Sciatic nerve (tissue), 2 donors: ENCODE measurements at regions not wholly inside any gene's neighbourhood (a gene's known extent, or its start where the extent isn't known, plus 50 kb on each side); places are given as distances from the start of the nearest gene placed in this dataset.

ENCODE experiments used
- ATAC-seq: fragments of 200-7000 bp; cut with Tn5 transposase; one replicate; pipeline ENCODE4 v1.9.1; 2020; ENCODE audit warnings: mild to moderate bottlenecking, moderate library complexity
- DNase-seq: peaks from one replicate; pipeline ENCODE4 v3.0.0-alpha.2; 2020; ENCODE audit warnings: low spot score
- intact Hi-C: fragments of 100-400 bp; cut with DNase I; formaldehyde crosslinking; loops from one replicate; pipeline ENCODE4 v1.14.2; 2022
- donor health status: DM: no; HTN: no; CAD: no.
- donor health status: DM: no; HTN: no; CAD: no.

GRCh38 chr11:69957849-69958248 is 120.3 kb upstream of the ANO1 start:
- ATAC-seq (no peak), DNase-seq (no peak)
- intact Hi-C loops = no loop called here

GRCh38 chr11:69958308-69958707 is 119.8 kb upstream of the ANO1 start:
- intact Hi-C loops = no loop called here
- DNase-seq (no peak), ATAC-seq (no peak)

- DNase-seq (no peak), ATAC-seq (no peak)
- intact Hi-C loops = no loop called here
Observed at GRCh38 chr11:69959461-69959860, 118.7 kb upstream of the ANO1 start.

GRCh38 chr11:69961738-69962137 is 116.4 kb upstream of the ANO1 start:
- intact Hi-C loops = no loop called here
- DNase-seq (no peak), ATAC-seq (no peak)

GRCh38 chr11:69962152-69962551 is 116.0 kb upstream of the ANO1 start:
- intact Hi-C loops = no loop called here
- ATAC-seq (no peak), DNase-seq (no peak)

GRCh38 chr11:69963533-69964246 is 114.4 kb upstream of the ANO1 start:
- intact Hi-C loops = no loop called here
- ATAC-seq (no peak), DNase-seq (no peak)

GRCh38 chr11:69964247-69964643 is 113.9 kb upstream of the ANO1 start:
- intact Hi-C loops = no loop called here
- ATAC-seq = no peak
- no peak for DNase-seq

GRCh38 chr11:69965821-69966582 is 112.1 kb upstream of the ANO1 start:
- DNase-seq (no peak), ATAC-seq (no peak)
- intact Hi-C loops = no loop called here

- no peak for ATAC-seq
- intact Hi-C loops = no loop called here
- no peak for DNase-seq
Observed at GRCh38 chr11:69966583-69966835, 111.6 kb upstream of the ANO1 start.

- no peak for ATAC-seq
- intact Hi-C loops = no loop called here
- DNase-seq = no peak
Observed at GRCh38 chr11:69966910-69967483, 111.1 kb upstream of the ANO1 start.

- DNase-seq (no peak), ATAC-seq (no peak)
- intact Hi-C loops = no loop called here
Observed at GRCh38 chr11:69967484-69967883, 110.6 kb upstream of the ANO1 start.

GRCh38 chr11:69968396-69969347 is 109.4 kb upstream of the ANO1 start:
- intact Hi-C loops = no loop called here
- DNase-seq (no peak), ATAC-seq (no peak)

GRCh38 chr11:69969890-69970784 is 108.0 kb upstream of the ANO1 start:
- ATAC-seq = no peak
- intact Hi-C loops = no loop called here
- no peak for DNase-seq

- intact Hi-C loops = no loop called here
- ATAC-seq (no peak), DNase-seq (no peak)
Observed at GRCh38 chr11:69970785-69971535, 107.2 kb upstream of the ANO1 start.

GRCh38 chr11:69971741-69972140 is 106.4 kb upstream of the ANO1 start:
- intact Hi-C loops = no loop called here
- no peak for ATAC-seq
- DNase-seq = no peak

- no peak for ATAC-seq
- no peak for DNase-seq
- intact Hi-C loops = no loop called here
Observed at GRCh38 chr11:69972351-69972802, 105.7 kb upstream of the ANO1 start.

- DNase-seq (no peak), ATAC-seq (no peak)
- intact Hi-C loops = no loop called here
Observed at GRCh38 chr11:69974528-69974927, 103.6 kb upstream of the ANO1 start.

GRCh38 chr11:69975822-69976221 is 102.3 kb upstream of the ANO1 start:
- ATAC-seq (no peak), DNase-seq (no peak)
- intact Hi-C loops = no loop called here
